ENCODE measurements at regions not wholly inside any gene's neighbourhood (a gene's known extent, or its start where the extent isn't known, plus 50 kb on each side); places are given as distances from the start of the nearest gene placed in this dataset.

DNA sequence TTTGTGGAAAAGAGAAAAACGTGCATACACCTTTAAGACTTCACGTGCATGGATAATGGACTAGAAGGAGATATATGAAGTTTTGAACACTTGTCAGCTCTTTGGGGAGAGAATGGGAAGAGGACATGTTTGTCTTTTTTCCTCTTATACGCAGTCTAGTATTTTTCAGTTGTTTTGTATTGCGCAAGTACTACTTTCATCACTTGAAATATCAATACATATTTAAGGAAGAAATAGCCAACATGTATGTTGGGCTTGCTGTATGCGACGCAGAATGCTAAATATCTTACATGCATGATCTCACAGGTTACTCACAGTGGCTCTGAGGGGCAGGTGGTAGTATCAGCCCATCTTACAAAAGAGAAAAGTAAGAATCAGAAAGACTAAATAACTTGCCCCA is 176.5 kb upstream of the RUNX1 start:
- DNase-seq (ENCODE audit: low spot score in 2 of 2): no peak
- 90 to 92% methylated on average over 6 of the region's 6 CpGs for WGBS, 2 donors
- intact Hi-C loops (cut with DNase I; ENCODE audit: low total_unique reads): no loop called here
- no peak overlapping the region for H3K4me3 ChIP-seq (ENCODE audit: low read depth, poor library complexity, severe bottlenecking)
- TF ChIP-seq, protein P1, sequence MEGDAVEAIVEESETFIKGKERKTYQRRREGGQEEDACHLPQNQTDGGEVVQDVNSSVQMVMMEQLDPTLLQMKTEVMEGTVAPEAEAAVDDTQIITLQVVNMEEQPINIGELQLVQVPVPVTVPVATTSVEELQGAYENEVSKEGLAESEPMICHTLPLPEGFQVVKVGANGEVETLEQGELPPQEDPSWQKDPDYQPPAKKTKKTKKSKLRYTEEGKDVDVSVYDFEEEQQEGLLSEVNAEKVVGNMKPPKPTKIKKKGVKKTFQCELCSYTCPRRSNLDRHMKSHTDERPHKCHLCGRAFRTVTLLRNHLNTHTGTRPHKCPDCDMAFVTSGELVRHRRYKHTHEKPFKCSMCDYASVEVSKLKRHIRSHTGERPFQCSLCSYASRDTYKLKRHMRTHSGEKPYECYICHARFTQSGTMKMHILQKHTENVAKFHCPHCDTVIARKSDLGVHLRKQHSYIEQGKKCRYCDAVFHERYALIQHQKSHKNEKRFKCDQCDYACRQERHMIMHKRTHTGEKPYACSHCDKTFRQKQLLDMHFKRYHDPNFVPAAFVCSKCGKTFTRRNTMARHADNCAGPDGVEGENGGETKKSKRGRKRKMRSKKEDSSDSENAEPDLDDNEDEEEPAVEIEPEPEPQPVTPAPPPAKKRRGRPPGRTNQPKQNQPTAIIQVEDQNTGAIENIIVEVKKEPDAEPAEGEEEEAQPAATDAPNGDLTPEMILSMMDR (IDR thresholded peaks at IDR 0.05): no peak
- TF ChIP-seq POLR2A (IDR thresholded peaks at IDR 0.05): no peak

DNA sequence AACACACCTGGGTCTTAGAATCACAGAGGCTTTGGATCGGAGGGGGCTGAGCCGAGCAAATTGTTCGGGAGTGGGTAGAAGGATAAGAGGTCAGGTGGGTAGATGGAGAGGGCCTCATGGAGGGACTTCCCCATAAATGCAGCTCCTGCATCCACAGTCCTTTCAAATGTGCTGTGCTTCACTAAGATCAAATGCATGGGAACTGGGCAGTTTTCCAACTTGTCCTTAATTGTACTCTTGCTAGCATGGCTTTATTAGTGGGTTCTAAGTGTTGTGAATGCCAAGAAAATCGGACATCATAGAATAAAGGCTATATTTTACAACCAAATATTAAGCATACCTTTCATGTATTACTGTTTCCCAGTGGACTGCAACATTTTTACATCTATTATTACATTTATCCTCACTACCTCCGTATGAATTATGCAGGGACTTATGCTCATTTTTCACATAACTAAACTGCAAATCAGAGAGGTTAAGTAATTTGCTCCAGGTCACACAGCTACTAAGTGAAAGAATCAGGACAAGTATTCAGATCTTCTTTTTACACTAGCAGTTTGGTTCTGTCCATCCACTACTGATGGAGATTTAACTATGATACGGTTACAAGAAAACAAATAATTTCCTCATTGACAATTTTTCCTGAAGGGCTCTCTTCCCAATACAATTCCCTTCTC is 174.5 kb upstream of the RUNX1 start:
- WGBS, 2 donors: 62 to 68% methylated on average over 6 of the region's 6 CpGs
- H3K4me3 ChIP-seq (ENCODE audit: low read depth, poor library complexity, severe bottlenecking): no peak overlapping the region
- intact Hi-C loops (cut with DNase I; ENCODE audit: low total_unique reads): no loop called here
- no peak for DNase-seq (ENCODE audit: low spot score in 2 of 2)
- no peak for TF ChIP-seq POLR2A (IDR thresholded peaks at IDR 0.05)
- TF ChIP-seq, protein P1 (IDR thresholded peaks at IDR 0.05): no peak

DNA sequence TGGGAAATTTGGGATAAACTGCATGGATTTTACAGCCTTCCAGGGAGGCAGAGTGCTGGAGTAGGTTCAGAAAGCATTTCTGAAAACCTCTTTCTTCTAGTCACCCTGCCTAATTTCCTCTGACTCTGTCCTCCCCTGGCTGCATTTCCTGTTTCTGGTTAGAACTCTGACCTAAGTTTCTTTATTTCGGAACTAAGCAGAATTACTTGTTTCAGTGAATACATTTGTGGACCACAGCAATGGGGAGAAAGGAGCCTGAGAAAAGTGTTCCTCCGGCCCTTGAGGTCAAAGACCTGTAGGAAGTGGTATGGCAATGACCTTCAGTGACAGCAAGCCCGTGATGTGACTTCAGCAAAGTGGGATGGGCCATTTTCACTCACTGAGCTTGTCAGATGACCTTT is 173.4 kb upstream of the RUNX1 start:
- no peak for TF ChIP-seq POLR2A (IDR thresholded peaks at IDR 0.05)
- TF ChIP-seq, protein P1 (IDR thresholded peaks at IDR 0.05): no peak
- 63 to 67% methylated on average over 3 of the region's 3 CpGs for WGBS, 2 donors
- no peak overlapping the region for H3K4me3 ChIP-seq (ENCODE audit: low read depth, poor library complexity, severe bottlenecking)
- DNase-seq (ENCODE audit: low spot score in 2 of 2): no peak
- intact Hi-C loops (cut with DNase I; ENCODE audit: low total_unique reads): no loop called here

DNA sequence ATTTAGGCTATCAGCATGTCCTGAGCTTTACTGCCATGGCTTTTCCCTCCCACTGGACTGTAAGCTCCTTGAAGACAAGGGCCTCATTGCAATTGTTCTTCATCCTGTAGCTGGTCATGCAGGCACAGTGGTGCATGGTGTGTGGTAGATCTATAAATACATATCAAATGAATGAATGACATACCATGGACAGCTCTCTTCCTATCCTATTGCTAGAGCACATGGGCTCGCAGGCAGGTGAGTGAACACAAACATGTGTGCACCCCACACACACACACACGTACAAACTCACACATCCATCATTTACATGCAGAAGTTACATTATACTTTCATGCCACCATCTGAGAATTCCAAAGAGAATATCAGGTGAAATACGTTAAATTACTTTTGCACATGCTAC is 172.9 kb upstream of the RUNX1 start:
- DNase-seq (ENCODE audit: low spot score in 2 of 2): no peak
- TF ChIP-seq, protein P1 (IDR thresholded peaks at IDR 0.05): no peak
- intact Hi-C loops (cut with DNase I; ENCODE audit: low total_unique reads): no loop called here
- no peak overlapping the region for H3K4me3 ChIP-seq (ENCODE audit: low read depth, poor library complexity, severe bottlenecking)
- 65 to 76% methylated on average over 3 of the region's 3 CpGs for WGBS, 2 donors

DNA sequence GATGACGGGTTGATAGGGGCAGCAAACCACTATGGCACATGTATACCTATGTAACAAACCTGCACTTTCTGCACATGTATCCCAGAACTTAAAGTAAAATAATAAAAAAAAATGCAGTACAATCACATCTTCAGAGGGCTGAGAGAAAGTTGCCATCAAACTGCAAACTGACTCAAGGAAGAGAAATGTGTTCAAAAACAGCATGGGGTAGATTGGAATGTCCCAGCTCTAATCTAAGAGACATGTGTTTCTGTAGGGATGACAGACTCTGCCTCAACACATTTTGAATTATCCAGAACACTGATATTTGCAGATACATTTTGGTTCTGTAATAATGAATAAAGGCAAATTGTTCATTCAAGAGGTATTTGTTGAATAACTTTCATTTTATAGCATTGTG is 171.2 kb upstream of the RUNX1 start:
- intact Hi-C loops (cut with DNase I; ENCODE audit: low total_unique reads): no loop called here
- 96 to 100% methylated on average over 1 of the region's 1 CpG for WGBS, 2 donors
- no peak for TF ChIP-seq POLR2A (IDR thresholded peaks at IDR 0.05)
- no peak overlapping the region for H3K4me3 ChIP-seq (ENCODE audit: low read depth, poor library complexity, severe bottlenecking)
- DNase-seq (ENCODE audit: low spot score in 2 of 2): no peak

DNA sequence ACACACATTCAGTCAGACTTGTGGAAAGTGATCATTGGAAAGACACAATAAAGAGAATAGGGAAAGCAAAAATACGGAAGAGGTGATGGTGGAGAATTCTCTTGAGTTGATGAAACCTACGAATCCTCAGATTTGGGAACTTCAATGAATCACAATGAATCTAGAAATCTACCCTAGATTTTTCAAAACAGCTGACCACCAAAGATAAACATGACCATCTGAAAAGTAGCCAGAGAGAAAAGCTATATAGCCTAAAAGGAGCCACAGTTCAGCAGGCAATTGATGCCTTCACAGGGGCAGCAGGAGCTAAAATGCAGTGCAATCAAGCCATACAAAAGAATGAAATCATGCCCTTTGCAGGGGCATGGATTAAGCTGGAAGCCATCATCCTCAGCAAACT is 170.6 kb upstream of the RUNX1 start:
- H3K4me3 ChIP-seq (ENCODE audit: low read depth, poor library complexity, severe bottlenecking): no peak overlapping the region
- no peak for TF ChIP-seq POLR2A (IDR thresholded peaks at IDR 0.05)
- TF ChIP-seq, protein P1 (IDR thresholded peaks at IDR 0.05): no peak
- 89 to 100% methylated on average over 2 of the region's 2 CpGs for WGBS, 2 donors
- no peak for DNase-seq (ENCODE audit: low spot score in 2 of 2)
- intact Hi-C loops (cut with DNase I; ENCODE audit: low total_unique reads): no loop called here
